ENCODE measurements at regions not wholly inside any gene's neighbourhood (a gene's known extent, or its start where the extent isn't known, plus 50 kb on each side); places are given as distances from the start of the nearest gene placed in this dataset.

- no peak for TF ChIP-seq ZBTB33 (IDR thresholded peaks at IDR 0.05; ENCODE audit: borderline replicate concordance, low read depth)
- TF ChIP-seq ELF1 (IDR thresholded peaks at IDR 0.05): no peak
- TF ChIP-seq RCOR1 (IDR thresholded peaks at IDR 0.05; ENCODE audit: low read length): no peak
- TF ChIP-seq SMC3 (IDR thresholded peaks at IDR 0.05; ENCODE audit: low read depth, low read length): no peak
- no peak for TF ChIP-seq IRF3 (IDR thresholded peaks at IDR 0.05; ENCODE audit: low read depth, low read length)
Observed at GRCh38 chr18:76685402-76685801, 137.0 kb upstream of the ZNF236 start (continued).

GRCh38 chr18:76684265-76684664 lies 138.1 kb upstream of the ZNF236 start:
- no peaks in the 10 kb centered on the region for H3F3A ChIP-seq (replicated peaks; ENCODE audit: insufficient read depth)
- no peak overlapping the region for H3K4me2 ChIP-seq
- TF ChIP-seq RCOR1 (IDR thresholded peaks at IDR 0.05; ENCODE audit: low read length) (no peak), EZH2phosphoT487 (IDR thresholded peaks at IDR 0.05; ENCODE audit: borderline replicate concordance, low read depth) (no peak), IRF3 (IDR thresholded peaks at IDR 0.05; ENCODE audit: low read depth, low read length) (no peak), USF2 (IDR thresholded peaks at IDR 0.05; ENCODE audit: borderline replicate concordance, low read depth, low read length) (no peak), TAF1 (IDR thresholded peaks at IDR 0.05; ENCODE audit: borderline replicate concordance, low read depth, low read length) (no peak), FOXM1 (IDR thresholded peaks at IDR 0.05; ENCODE audit: low read depth) (no peak), TCF12 (IDR thresholded peaks at IDR 0.05) (no peak), CTCF (IDR thresholded peaks at IDR 0.05) (no peak), MXI1 (IDR thresholded peaks at IDR 0.05; ENCODE audit: low read depth, low read length) (no peak), RXRA (IDR thresholded peaks at IDR 0.05; ENCODE audit: borderline replicate concordance, low read depth) (no peak), MEF2A (IDR thresholded peaks at IDR 0.05; ENCODE audit: borderline replicate concordance, low read depth) (no peak), ELF1 (IDR thresholded peaks at IDR 0.05) (no peak), RFX5 (IDR thresholded peaks at IDR 0.05; ENCODE audit: low read length) (no peak), NFIC (IDR thresholded peaks at IDR 0.05; ENCODE audit: borderline replicate concordance) (no peak), FOXJ3 (CRISPR knock-in tag; IDR thresholded peaks at IDR 0.05) (no peak), EP300 (IDR thresholded peaks at IDR 0.05; ENCODE audit: borderline replicate concordance in 1 of 2, low read depth in 1 of 2, low read length in 1 of 2) (no peak), PBX3 (IDR thresholded peaks at IDR 0.05) (no peak)
- no peak overlapping the region for H2AFZ ChIP-seq (ENCODE audit: low read depth)
- no peaks in the 10 kb centered on the region for H3K9me2 ChIP-seq
- H4K20me1 ChIP-seq (ENCODE audit: insufficient read depth): no peaks in the 10 kb centered on the region
- no peaks in the 10 kb centered on the region for H3K79me2 ChIP-seq (ENCODE audit: insufficient read depth)
- H3K4me1 ChIP-seq (ENCODE audit: control insufficient read depth in 1 of 2, insufficient read depth in 2 of 2, low read depth in 1 of 2, low read length in 1 of 2): peaks cover 0 to 2% of the 10 kb centered on the region in 2 experiments; a peak in 1 of 4 replicates
- no peaks in the 10 kb centered on the region for H3K36me3 ChIP-seq (replicated peaks in 1 of 2; ENCODE audit: control insufficient read depth in 1 of 2, insufficient read depth in 2 of 2, low read length in 1 of 2)
- WGBS (ENCODE audit: low lambda C conversion rate): 38% methylated on average over 8 of the region's 16 CpGs
- H3K9me3 ChIP-seq: no peaks in the 10 kb centered on the region
- no peak overlapping the region for H3K27ac ChIP-seq (ENCODE audit: low read depth in 2 of 2, low read length in 1 of 2)
- POLR2A ChIA-PET: no interaction called here
- no peak for DNase-seq
- no peak overlapping the region for H3K4me3 ChIP-seq (ENCODE audit: low read depth in 2 of 2, low read length in 1 of 2)
- no peak overlapping the region for H3K9ac ChIP-seq
- CTCF ChIA-PET: interaction anchor here (1.1 to 3.4 kb wide), 3 partner anchors 9 to 286 kb away, joined by 3 to 18 read pairs (median 14); no protein-coding TSS in a partner anchor
- no peaks in the 10 kb centered on the region; the same call in 1 of the 2 replicates for H3K27me3 ChIP-seq (ENCODE audit: insufficient read depth)

Measured in SK-N-SH (cell line).